Natural killer cell (primary cell): ENCODE measurements at regions not wholly inside any gene's neighbourhood (a gene's known extent, or its start where the extent isn't known, plus 50 kb on each side); places are given as distances from the start of the nearest gene placed in this dataset.

ENCODE experiments used
- ATAC-seq, 3 donors: fragments of 150-1000 bp in 2 of 3; fragments of 200-7000 bp in 1 of 3; cut with Tn5 transposase; 1 replicate in 1 of 3; 2 replicates in 2 of 3; pipeline ENCODE4 v1.10.0; 2021; ENCODE audit warnings: mild to moderate bottlenecking in 2 of 3, moderate library complexity in 2 of 3
- DNase-seq, 2 donors: peaks; one replicate each; pipeline versions ENCODE4 v3.0.0 to v3.0.0-alpha.2; 2013 to 2021; ENCODE audit warnings: mixed read lengths in 1 of 2
- H3K27ac ChIP-seq: one replicate; pipeline ENCODE4 v1.5.1; 2013; ENCODE audit warnings: mild to moderate bottlenecking, low read length
- H3K27me3 ChIP-seq: one replicate; pipeline ENCODE4 v1.6.1; 2013; ENCODE audit warnings: low read length; ENCODE audit not compliant: control insufficient read depth, insufficient read depth
- H3K36me3 ChIP-seq: one replicate; pipeline ENCODE4 v1.6.1; 2013; ENCODE audit warnings: low read length; ENCODE audit not compliant: control insufficient read depth, insufficient read depth
- H3K4me1 ChIP-seq: one replicate; pipeline ENCODE4 v1.6.1; 2013; ENCODE audit warnings: low read length; ENCODE audit not compliant: control insufficient read depth, insufficient read depth
- H3K4me3 ChIP-seq: one replicate; pipeline ENCODE4 v1.5.1; 2013; ENCODE audit warnings: low read length
- H3K9me3 ChIP-seq: one replicate; pipeline ENCODE4 v1.6.1; 2013; ENCODE audit warnings: low read length; ENCODE audit not compliant: control insufficient read depth, insufficient read depth
- H3K27ac Mint-ChIP-seq, 2 donors: one replicate each; pipeline ENCODE4 v1.8.0; 2022; ENCODE audit warnings: mild to moderate bottlenecking in 2 of 2, mixed read lengths in 2 of 2, moderate library complexity in 1 of 2
- H3K27me3 Mint-ChIP-seq, 2 donors: one replicate each; pipeline ENCODE4 v1.8.0; 2022; ENCODE audit warnings: low read depth in 2 of 2, mixed read lengths in 2 of 2
- H3K36me3 Mint-ChIP-seq: one replicate; pipeline ENCODE4 v1.8.0; 2022; ENCODE audit warnings: mixed read lengths
- H3K4me1 Mint-ChIP-seq, 2 donors: one replicate each; pipeline ENCODE4 v1.8.0; 2022; ENCODE audit warnings: mixed read lengths in 2 of 2
- H3K4me3 Mint-ChIP-seq: one replicate; pipeline ENCODE4 v1.8.0; 2022; ENCODE audit warnings: mild to moderate bottlenecking, moderate library complexity, mixed read lengths
- H3K9me3 Mint-ChIP-seq, 2 donors: one replicate each; pipeline ENCODE4 v1.8.0; 2022; ENCODE audit warnings: mixed read lengths in 2 of 2
- CTCF ChIP-seq: fragments of 200-600 bp; IDR thresholded peaks from one replicate; pipeline ENCODE4 v1.8.0; 2022; ENCODE audit warnings: antibody characterized with exemption
- WGBS: methylation state at CpG from one replicate; pipeline ENCODE4 v1.1.7; 2013; ENCODE audit warnings: missing lambda C conversion rate; ENCODE audit not compliant: insufficient coverage; 5-methylcytosine and 5-hydroxymethylcytosine counted together
- intact Hi-C: fragments of 100-400 bp; cut with micrococcal nuclease; formaldehyde crosslinking; loops from one replicate; pipeline ENCODE4 v1.14.2; 2022

GRCh38 chr9:90476058-90476457 lies 166.6 kb downstream of the DIRAS2 start:
- Histone ChIP-seq H3K9me3 (no peaks in the 10 kb centered on the region), H3K27ac (no peak overlapping the region), H3K4me3 (no peak overlapping the region), H3K36me3 (no peaks in the 10 kb centered on the region), H3K27me3 (no peaks in the 10 kb centered on the region), H3K4me1 (no peaks in the 10 kb centered on the region)
- intact Hi-C loops, result no loop called here
- Mint-ChIP-seq H3K27me3 (peaks cover 3 to 41% of the 10 kb centered on the region in 2 donors), H3K36me3 (no peaks in the 10 kb centered on the region), H3K27ac (no peak overlapping the region), H3K4me3 (no peak overlapping the region), H3K9me3 (no peaks in the 10 kb centered on the region), H3K4me1 (no peaks in the 10 kb centered on the region)
- DNase-seq (no peak), ATAC-seq (no peak)
- no peak for TF ChIP-seq CTCF

GRCh38 chr9:90477535-90477934 lies 165.1 kb downstream of the DIRAS2 start:
- no peak for ATAC-seq
- 81% methylated on average over 2 of the region's 2 CpGs for WGBS
- H3K27ac Mint-ChIP-seq, result no peak overlapping the region

GRCh38 chr9:90478821-90479220 lies 163.8 kb downstream of the DIRAS2 start:
- H3K36me3 ChIP-seq, result no peaks in the 10 kb centered on the region
- WGBS, result 80% methylated on average over 6 of the region's 6 CpGs
- no peaks in the 10 kb centered on the region for H3K4me1 ChIP-seq
- no peak overlapping the region for H3K4me3 ChIP-seq
- H3K9me3 ChIP-seq, result no peaks in the 10 kb centered on the region
- ATAC-seq (no peak), DNase-seq (no peak)
- Mint-ChIP-seq H3K4me3 (no peak overlapping the region), H3K27ac (no peak overlapping the region), H3K4me1 (no peaks in the 10 kb centered on the region), H3K27me3 (peaks cover 3 to 26% of the 10 kb centered on the region in 2 donors), H3K36me3 (no peaks in the 10 kb centered on the region), H3K9me3 (no peaks in the 10 kb centered on the region)
- no peaks in the 10 kb centered on the region for H3K27me3 ChIP-seq
- H3K27ac ChIP-seq, result no peak overlapping the region
- intact Hi-C loops, result no loop called here
- TF ChIP-seq CTCF, result no peak

More at GRCh38 chr9:90477535-90477934, 165.1 kb downstream of the DIRAS2 start:
- Histone ChIP-seq H3K4me1 (no peaks in the 10 kb centered on the region), H3K4me3 (no peak overlapping the region), H3K27ac (no peak overlapping the region), H3K27me3 (no peaks in the 10 kb centered on the region), H3K36me3 (no peaks in the 10 kb centered on the region), H3K9me3 (no peaks in the 10 kb centered on the region)
- no peak for TF ChIP-seq CTCF
- no peaks in the 10 kb centered on the region for H3K9me3 Mint-ChIP-seq
- intact Hi-C loops, result no loop called here
- H3K36me3 Mint-ChIP-seq, result no peaks in the 10 kb centered on the region
- H3K27me3 Mint-ChIP-seq, result peaks cover 3 to 26% of the 10 kb centered on the region in 2 donors
- no peaks in the 10 kb centered on the region for H3K4me1 Mint-ChIP-seq
- no peak for DNase-seq
- no peak overlapping the region for H3K4me3 Mint-ChIP-seq

GRCh38 chr9:90485028-90485427 lies 157.6 kb downstream of the DIRAS2 start:
- ATAC-seq (no peak), DNase-seq (no peak)
- H3K4me1 Mint-ChIP-seq, result no peaks in the 10 kb centered on the region

More at GRCh38 chr9:90485028-90485427, 157.6 kb downstream of the DIRAS2 start:
- no peak overlapping the region for H3K27ac Mint-ChIP-seq
- Histone ChIP-seq H3K4me3 (no peak overlapping the region), H3K36me3 (no peaks in the 10 kb centered on the region), H3K9me3 (no peaks in the 10 kb centered on the region), H3K27ac (no peak overlapping the region), H3K27me3 (no peaks in the 10 kb centered on the region), H3K4me1 (no peaks in the 10 kb centered on the region)
- WGBS, result 56% methylated on average over 1 of the region's 1 CpG
- no peaks in the 10 kb centered on the region for H3K9me3 Mint-ChIP-seq
- no peak for TF ChIP-seq CTCF
- H3K4me3 Mint-ChIP-seq, result no peak overlapping the region
- intact Hi-C loops, result no loop called here
- H3K36me3 Mint-ChIP-seq, result no peaks in the 10 kb centered on the region
- H3K27me3 Mint-ChIP-seq, result peaks cover 11 to 40% of the 10 kb centered on the region in 2 donors
